GM18868 (cell line): ENCODE measurements at regions not wholly inside any gene's neighbourhood (a gene's known extent, or its start where the extent isn't known, plus 50 kb on each side); places are given as distances from the start of the nearest gene placed in this dataset.
A peak's percentile ranks its signal among the peaks of the same experiment; 100 is the strongest.

Source experiments
- ATAC-seq: cut with Tn5 transposase; IDR thresholded peaks from one replicate; pipeline ENCODE4 v1.9.1; 2021; ENCODE audit warnings: mild to moderate bottlenecking, moderate library complexity; ENCODE audit not compliant: unreplicated experiment

DNA sequence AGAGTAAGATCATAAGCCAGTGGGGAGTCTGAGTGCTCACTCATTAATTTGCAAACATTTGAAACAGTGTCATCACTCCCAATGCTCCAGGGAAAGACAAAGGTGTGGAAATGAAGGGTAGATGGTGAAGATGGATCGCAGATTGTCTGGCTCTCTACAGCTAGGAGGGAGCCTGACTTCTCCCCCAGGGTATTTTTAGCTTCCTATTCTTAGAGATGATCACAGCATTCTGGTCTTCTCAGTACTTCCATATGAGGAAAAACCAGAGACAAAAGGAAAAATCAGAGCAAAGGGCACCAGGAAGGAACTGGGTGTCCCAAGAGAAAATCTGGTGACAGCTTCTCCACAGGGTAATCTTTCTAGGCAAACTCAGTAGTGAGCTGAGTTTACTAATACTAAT, 401.9 kb upstream of the GRIA1 start:
- ATAC-seq: no peak

DNA sequence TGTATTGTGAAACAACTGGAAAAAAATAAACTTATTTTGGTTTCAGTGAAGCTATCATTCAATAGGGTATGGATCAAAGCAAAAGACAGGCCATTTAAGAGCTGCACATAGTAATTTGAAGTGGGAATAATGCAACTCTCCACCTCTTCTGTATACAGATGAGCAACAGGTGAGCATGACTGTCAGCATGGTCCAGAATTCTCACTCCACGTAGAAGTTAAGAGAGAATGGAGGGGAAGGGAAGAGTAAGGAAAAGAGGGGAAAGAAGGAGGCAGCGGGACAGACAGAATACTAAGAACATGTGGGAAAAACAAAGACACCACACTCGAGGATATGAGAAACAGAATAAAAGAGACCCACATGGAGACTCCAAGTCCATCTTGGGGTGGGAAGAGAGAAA, 396.1 kb upstream of the GRIA1 start:
- ATAC-seq: no peak

DNA sequence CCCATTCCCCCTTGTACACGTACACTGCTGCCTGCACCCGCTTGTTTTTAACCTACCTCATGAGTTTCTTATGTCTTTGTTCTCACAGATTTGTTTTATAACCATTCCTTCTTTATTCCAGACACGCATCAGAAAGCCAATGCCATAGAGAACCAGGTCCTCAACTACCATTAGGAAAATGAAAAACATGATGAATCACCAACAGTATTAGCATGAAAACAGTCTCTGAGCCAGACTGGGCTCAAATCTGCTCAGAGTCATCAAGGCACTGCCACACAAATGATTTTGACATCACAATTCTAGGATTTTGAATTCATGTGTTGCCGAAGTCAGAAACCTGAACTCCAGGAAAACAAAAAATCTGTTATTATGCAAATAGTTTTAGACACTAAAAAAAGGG, 394.1 kb upstream of the GRIA1 start:
- no peak for ATAC-seq

DNA sequence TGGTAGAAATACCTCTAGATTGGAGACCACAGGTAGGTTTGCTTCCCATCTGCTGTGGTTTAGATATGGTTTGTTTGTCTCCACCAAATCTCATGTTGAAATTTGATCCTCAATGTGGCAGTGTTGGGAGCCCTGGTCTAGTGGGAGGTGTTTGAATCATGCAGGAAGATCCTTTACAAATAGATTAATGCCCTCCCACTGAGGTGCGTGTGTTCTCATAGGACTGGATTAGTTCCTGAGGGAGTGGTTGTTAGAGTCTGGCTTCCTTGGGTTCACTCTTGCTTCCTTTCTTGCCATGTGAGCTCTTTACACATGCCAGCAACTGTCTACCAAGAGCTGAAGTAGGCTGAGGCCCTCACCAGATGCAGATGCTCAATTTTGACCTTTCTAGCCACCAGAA, 391.1 kb upstream of the GRIA1 start:
- no peak for ATAC-seq

DNA sequence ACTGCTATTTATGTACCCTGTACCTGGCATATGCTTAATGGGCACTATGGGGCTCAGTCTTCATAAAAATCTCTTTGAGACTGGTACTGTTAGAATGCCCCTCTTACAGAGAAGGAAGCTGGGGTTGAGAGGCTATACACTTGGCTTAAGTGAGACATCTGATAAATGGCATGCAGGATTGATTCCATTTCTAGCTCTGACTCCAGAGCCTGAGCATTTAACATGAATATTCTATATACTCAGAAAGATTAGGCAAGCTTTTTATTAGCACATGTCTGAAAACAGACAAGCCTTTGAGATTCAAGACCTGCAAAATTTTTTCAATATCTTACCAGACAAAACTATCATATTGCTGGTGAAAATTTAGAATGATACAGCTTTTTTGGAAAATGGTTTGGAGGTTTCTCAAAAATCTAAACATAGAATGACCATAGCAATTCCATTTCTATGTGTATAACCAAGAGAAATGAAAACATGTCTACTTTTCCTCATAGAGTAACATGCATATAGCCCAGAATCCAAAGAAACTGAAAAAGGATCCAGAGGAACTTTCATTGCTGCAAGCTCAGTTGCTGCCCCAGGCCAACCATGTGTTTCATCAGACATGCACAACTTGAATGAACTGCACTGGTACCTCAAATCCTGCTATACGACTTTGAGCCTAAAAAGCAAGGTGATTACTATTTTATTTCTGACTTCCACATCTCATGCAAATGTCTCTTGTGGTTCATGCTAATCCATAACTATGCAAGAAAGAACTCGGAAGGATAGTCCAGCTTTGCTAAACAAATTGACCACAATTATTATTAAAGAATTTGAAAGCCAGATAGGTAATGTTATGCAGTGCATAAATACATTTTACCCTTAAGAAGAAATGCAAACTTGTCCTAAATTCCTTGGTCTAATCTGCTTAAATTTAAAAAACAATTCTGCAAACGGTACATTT, 389.0 kb upstream of the GRIA1 start:
- ATAC-seq: no peak

DNA sequence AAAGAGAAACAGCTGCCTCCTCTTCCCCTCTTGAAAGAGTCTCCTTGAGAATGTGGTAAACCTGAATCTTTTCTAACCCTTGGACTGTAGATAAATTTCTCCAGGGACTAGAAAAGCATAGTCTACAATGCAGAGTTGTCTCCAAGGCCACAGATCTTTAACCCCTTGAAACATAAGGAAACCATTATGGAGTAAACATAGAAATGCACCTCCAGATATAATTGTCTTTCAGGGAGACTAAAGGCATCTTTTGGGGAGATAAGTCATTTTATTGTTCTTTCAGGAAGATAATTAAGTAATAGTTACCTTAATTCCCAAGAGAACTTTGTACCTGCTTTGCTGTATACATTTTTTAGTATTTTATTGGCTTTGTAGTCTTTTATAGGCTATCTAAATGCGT, 373.6 kb upstream of the GRIA1 start:
- ATAC-seq: no peak

DNA sequence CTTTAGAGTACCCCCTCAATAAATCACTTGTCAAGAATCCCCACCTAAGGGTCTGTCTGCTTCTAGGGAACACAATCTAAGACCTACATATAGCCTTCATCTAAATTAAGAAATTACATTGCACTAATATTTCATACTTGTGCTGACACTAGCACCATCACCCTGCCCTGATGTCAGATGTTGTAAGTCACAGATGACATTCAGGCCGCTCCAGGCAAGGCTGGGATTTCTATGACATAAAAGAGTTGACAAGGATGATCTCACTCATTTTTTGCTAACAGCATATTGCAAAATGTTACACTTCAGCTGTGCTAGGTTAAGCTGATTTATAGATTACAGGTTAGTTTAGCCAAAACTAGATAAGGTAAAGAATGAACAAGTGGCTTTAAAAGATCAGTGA, 372.5 kb upstream of the GRIA1 start:
- ATAC-seq: no peak

DNA sequence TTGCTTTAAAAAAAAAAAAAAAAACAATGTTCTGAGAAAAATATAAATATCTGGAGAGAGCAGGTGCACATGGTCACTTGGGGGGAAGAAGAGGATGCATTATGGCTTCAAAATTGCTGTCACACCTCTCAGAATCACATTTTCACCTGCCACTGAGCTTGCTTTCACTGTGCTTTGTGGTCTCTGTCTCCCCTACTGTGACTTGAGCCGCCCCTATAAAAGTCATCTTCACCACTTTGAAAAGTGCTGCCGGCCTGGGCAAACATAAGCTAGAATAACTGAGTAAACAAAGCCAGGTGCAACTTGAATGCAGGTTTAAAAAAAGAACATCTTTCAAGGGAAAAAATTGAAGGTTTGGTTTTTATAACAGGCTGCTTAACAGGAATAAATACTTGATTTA, 368.1 kb upstream of the GRIA1 start:
- ATAC-seq: no peak

DNA sequence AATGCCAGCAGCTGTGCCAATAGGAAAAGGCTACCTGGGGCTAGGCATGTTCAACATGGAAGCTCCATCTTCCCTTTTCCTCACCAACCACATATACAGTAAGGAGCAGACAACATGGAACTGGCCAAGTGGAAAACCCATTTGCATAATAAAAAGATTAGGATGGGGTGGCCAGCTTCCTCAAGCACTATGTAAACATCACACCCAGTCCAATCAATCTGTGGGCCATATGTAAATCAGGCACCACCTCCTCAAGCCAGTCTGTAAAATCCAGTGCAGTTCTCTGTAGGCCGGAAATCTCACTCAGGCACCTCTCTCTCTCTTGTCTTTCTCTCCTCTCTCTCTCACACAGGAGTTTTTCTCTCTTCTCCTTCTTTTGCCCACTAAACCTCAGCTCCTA, 360.2 kb upstream of the GRIA1 start:
- no peak for ATAC-seq

DNA sequence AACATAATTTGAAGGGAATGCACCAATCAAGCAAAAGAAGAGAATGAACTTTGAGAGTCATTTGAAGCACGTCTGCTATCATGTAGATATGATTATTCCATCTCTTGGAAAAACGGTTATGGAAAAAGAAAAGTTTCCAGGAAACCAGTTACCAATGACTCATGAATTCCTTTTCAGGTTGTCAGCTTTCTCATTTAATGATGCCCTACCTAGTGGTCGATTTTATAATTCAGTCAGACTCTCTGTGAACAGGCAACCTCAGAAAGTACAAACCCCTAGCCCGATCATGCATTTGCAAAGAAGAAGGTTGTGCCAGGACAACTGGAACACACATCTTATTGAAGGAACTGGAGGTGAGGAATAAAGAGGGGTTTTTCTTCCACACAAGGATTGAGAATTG, 355.1 kb upstream of the GRIA1 start:
- no peak for ATAC-seq

DNA sequence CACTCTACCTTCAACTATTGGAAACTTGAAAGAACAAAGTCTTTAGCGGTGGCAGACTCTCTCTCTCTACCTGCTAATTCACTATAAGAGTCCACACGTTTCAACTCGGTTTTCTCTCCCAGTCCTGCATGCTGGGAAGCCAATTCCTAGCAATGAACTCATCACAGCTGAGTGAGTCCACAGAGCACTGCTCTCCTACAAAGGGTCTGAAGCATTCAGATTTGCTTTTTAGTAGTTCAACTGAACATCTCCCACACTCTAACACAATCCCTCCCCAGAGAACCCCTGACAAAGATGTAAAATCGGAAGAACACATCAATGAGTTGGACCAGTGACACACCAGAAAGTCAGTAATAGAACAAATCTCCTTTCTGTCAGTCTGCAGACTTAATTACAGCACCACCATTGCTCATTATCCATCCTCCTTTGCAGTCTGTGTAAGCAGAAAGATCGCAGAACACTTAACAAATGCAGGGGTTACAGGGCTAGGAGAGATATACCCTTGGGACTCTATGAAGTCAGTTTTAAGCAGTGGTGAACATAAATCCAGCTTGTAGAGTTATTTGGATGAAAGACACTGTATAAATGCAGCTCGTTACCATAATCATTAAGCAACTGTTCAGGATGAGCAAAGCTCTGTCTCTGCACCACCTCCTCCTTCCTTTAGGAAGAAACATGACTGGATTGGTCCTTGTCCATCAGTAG, 353.4 kb upstream of the GRIA1 start:
- ATAC-seq: no peak

DNA sequence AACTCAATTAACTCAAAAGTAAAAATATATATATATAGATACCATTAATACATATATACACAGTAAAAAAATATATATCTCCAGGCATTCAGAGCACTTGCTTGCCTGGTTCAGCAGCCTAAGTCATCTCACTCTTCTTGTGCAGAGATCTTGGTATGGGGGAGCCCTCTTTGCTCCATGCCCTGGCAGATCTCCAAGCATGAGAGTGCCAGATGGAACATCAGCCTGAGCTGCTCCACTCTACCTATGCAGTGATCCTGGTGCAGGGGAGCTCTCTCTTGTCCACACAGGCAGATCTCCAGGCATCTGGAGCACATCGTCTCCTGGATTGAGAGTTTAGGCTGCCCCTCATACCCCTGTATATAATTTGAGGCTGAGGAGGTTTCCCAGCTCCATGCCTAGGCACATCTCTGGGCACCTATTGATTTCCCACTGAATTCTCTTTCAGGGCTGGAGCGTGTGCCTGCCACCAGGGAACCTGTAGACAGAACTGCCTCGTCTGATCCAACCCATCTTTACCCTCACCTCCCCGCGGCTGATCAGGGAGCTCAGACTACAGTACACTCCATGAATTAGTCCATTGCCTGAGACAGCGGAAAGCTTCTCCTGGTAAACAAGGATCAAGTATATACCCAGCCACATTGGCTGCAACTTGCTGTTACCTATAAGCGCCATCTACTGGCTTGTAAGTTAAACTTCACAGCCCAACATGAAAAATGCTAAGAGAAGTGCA, 342.4 kb upstream of the GRIA1 start:
- ATAC-seq: peak; percentile 92

DNA sequence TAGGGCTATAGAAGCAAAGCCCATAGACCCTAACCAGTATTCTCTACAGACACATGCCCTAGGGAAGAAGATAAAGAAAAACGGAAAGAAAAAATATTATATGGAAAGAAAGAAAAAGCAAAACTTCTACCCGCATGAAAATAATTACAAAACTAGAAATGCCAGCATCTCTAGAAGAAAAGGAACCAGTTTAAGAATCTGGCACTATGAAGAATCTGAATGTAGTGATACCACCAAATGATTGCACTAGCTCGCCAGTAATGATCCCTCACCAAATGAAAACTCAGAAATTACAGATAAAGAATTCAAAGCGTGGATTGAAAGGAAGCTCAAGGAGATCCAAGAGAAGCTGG, 341.9 kb upstream of the GRIA1 start:
- no peak for ATAC-seq

DNA sequence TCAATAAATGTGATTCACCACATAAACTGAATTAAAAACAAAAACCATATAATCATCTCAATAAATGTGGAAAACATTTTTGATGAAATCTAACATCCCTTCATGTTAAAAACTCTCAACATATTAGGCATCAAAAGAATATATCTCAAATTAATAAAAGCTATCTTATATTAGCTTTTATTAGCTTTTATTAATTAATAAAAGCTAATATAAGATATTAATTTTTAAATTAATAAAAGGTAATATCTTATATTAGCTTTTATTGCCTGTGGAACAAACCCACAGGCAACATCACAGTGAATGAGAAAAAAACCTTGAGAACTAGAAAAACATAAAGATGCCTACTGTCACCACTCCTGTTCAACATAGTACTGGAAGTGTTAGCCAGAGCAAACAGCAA, 338.9 kb upstream of the GRIA1 start:
- ATAC-seq: no peak

DNA sequence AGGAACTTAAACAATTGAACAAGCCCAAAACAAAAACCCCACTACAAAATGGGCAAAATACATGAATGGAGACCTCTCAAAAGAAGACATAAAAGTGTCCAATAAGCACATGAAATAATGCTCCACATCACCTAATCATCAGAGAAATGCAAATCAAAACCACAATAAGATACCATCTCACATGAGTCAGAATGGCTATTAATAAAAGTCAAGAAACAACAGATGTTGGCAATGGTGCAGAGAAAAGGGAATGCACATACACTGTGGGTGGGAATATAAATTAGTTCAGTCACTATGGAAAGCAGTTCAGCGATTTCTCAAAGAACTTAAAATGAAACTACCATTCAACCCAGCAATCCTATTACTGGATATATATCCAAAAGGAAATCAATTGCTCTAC, 337.4 kb upstream of the GRIA1 start:
- no peak for ATAC-seq

DNA sequence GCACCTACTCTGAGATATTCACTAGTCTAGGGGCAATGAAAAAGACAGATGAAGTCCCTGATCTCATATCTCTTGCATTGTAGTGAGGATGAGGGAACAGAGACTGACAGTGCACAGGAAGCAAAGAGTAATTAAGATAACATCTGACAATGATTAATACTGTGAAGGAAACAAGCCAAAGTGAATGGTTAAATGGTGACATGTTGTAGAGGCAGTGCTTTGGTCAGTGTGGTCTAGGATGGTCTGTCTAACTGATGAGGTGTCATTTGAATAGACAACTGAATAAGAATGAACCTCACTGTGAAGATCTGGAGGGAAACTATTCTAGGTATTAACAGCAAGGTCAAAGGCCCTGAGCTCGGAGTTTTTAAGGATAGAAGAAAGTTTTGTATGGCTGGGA, 333.3 kb upstream of the GRIA1 start:
- ATAC-seq: no peak

DNA sequence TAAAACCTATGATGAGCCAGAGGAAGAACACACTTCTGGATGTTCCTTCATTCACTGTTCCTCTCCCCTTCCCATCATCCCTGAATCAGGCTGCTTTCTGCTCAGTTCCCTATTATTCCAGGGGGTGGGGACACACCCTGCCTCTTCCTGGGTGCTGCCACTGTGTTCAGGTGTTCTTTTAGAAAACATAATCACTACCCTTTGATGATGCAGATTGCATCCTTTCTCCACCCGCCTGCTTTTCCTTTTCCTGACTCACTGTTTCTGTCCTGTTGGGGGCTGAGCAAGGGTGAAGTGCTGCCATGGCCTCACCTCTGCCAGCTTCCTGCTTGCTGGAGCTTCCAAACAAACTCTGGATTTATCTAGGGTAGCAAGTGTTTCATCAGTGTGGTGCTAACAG, 331.9 kb upstream of the GRIA1 start:
- no peak for ATAC-seq

DNA sequence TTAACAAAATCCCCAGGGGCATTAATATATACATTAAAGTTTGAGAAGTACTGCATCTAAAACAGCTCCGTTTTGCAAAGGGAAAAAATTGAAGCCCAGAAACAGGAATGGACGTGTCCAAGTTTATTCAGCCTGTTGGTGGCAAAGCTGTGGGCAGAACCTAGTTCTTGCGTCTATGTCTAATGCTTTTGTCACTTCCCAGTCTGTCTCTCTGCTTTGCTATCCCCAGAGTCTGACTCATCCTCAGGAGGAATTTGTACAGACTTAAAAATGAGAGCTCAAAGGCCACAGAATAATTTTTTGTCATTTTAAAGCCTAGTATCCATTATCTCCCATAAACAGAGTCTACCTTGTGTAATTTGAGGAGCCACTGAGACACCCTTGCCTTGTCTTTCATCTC, 330.9 kb upstream of the GRIA1 start:
- ATAC-seq: no peak

DNA sequence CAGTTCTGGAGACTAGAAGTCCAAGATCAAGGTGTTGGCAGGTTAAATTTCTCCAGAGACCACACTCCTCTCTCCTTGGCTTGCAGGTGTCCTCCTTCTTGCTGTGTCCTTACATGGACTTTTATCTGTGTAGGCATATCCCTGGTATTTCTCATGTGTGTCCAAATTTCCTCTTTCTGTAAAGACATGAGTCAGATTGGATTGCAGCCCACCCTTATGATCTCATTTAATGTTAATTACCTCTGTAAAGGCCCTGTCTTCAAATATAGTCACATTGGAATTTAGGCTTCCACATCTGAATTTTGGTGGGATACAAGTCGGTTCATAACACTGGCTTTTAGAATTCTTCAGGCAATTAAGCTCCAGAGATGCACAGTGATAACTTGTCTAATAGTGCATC, 322.2 kb upstream of the GRIA1 start:
- ATAC-seq: no peak

DNA sequence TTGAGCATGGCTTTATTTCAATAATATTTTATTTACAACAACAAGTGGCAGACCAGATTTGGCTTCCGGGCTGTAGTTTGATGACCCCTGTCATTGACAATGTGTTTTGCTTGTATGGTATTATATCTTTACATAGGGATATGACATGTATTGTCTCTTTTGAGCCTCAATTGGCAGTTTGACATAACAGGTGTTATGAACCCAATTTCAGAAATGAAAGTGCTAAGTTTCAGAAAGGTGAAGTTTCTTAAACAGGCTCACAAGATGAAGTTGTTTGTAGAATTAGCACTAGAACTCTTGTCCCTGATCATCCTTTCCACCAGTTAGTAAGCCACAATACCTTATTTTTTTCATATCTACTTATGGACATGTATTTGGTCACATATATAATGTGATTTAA, 303.0 kb upstream of the GRIA1 start:
- ATAC-seq: no peak

DNA sequence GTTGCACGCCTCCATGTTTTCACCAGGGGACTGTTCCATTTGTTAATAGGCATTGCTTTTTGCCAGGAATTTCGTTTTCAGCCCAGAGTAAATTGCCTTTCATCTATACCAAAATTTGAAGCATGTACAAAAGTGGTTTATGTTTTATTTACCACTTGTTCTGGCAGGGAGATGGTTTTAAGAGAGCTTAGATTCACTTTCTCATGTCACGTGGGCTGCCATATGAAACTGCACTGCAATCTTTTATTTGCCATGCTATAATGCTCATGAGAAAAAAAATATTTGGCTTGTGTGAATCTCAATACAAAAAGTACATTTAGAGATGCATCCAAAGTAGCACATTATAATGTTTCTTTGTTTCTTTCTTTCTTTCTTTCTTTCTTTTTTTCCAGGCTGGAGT, 284.1 kb upstream of the GRIA1 start:
- ATAC-seq: no peak

DNA sequence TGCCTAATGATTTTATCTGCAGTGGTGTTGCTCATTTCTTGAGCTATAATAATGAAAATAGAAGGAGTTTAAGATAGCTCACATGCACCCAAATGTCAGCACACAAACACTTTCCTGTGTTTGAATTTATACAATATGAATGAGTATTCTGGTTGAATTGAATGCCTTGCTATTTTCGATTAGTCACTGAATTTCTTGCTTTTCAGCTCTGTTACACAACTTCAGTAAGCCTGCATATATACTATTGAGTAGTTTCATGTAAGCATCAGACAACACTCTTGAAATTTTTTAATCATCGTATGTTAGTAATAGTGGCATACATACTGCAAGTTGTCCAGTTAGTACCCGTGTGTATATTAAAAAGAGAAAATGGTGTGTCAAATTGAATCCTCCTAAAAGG, 281.5 kb upstream of the GRIA1 start:
- ATAC-seq: no peak
